ENCODE measurements at regions not wholly inside any gene's neighbourhood (a gene's known extent, or its start where the extent isn't known, plus 50 kb on each side); places are given as distances from the start of the nearest gene placed in this dataset.

GRCh38 chr12:46891306-46891705, 65.5 kb upstream of the SLC38A4 start:
- TF ChIP-seq CTCF (IDR thresholded peaks at IDR 0.05), result no peak
- no peak for TF ChIP-seq POLR2A (IDR thresholded peaks at IDR 0.05)

Data from stomach (tissue), 4 donors.